ENCODE measurements at regions not wholly inside any gene's neighbourhood (a gene's known extent, or its start where the extent isn't known, plus 50 kb on each side); places are given as distances from the start of the nearest gene placed in this dataset.

GRCh38 chr1:90387805-90388204, 329.3 kb downstream of the BARHL2 start:
- DNase-seq (ENCODE audit: low read depth in 1 of 2, low spot score in 1 of 2) = no peak
- TF ChIP-seq POLR2AphosphoS5 (IDR thresholded peaks at IDR 0.05; ENCODE audit: low read depth) (no peak), CTCF (IDR thresholded peaks at IDR 0.05; ENCODE audit: insufficient read depth, low read length) (no peak), GABPA (IDR thresholded peaks at IDR 0.05; ENCODE audit: low read depth) (no peak), SPI1 (IDR thresholded peaks at IDR 0.05; ENCODE audit: borderline replicate concordance, low read depth) (no peak), REST (IDR thresholded peaks at IDR 0.05; ENCODE audit: insufficient replicate concordance, low read depth) (no peak)
- H3K27ac ChIP-seq (replicated peaks) = no peak overlapping the region

GRCh38 chr1:90386899-90387720, 330.0 kb downstream of the BARHL2 start:
- Histone ChIP-seq H3K4me3 (replicated peaks; ENCODE audit: insufficient read depth, low read length) (no peak overlapping the region), H3K27me3 (ENCODE audit: insufficient read depth, poor library complexity, severe bottlenecking) (peaks cover 3% of the 10 kb centered on the region), H3K27ac (replicated peaks) (no peak overlapping the region)
- no peak for DNase-seq (ENCODE audit: low read depth in 1 of 2, low spot score in 1 of 2)
- TF ChIP-seq GABPA (IDR thresholded peaks at IDR 0.05; ENCODE audit: low read depth) (no peak), REST (IDR thresholded peaks at IDR 0.05; ENCODE audit: insufficient replicate concordance, low read depth) (no peak)

More at GRCh38 chr1:90387805-90388204, 329.3 kb downstream of the BARHL2 start:
- peaks cover 1% of the 10 kb centered on the region for H3K27me3 ChIP-seq (ENCODE audit: insufficient read depth, poor library complexity, severe bottlenecking)
- H3K4me3 ChIP-seq (replicated peaks; ENCODE audit: insufficient read depth, low read length) = no peak overlapping the region

- Histone ChIP-seq H3K27ac (replicated peaks) (no peak overlapping the region), H3K4me3 (replicated peaks; ENCODE audit: insufficient read depth, low read length) (no peak overlapping the region), H3K27me3 (ENCODE audit: insufficient read depth, poor library complexity, severe bottlenecking) (peaks cover 3% of the 10 kb centered on the region)
- no peak for DNase-seq (ENCODE audit: low read depth in 1 of 2, low spot score in 1 of 2)
- TF ChIP-seq GABPA (IDR thresholded peaks at IDR 0.05; ENCODE audit: low read depth) (no peak), POLR2AphosphoS5 (IDR thresholded peaks at IDR 0.05; ENCODE audit: low read depth) (no peak), REST (IDR thresholded peaks at IDR 0.05; ENCODE audit: insufficient replicate concordance, low read depth) (no peak), SPI1 (IDR thresholded peaks at IDR 0.05; ENCODE audit: borderline replicate concordance, low read depth) (no peak), CTCF (IDR thresholded peaks at IDR 0.05; ENCODE audit: insufficient read depth, low read length) (no peak)
These were observed 332.9 kb downstream of the BARHL2 start for GRCh38 chr1:90384193-90384592.

All from HL-60 (cell line).